Liver (tissue), 8 donors: ENCODE measurements at regions not wholly inside any gene's neighbourhood (a gene's known extent, or its start where the extent isn't known, plus 50 kb on each side); places are given as distances from the start of the nearest gene placed in this dataset.

ENCODE experiments used
- DNase-seq: peaks from one replicate; pipeline ENCODE4 v3.0.0-alpha.2; 2017; ENCODE audit warnings: low spot score
- H3K27ac ChIP-seq, 2 donors: one replicate each; pipeline ENCODE4 v1.7.0; 2013; ENCODE audit warnings: inconsistent platforms in 2 of 2, low read length in 2 of 2, control low read depth in 1 of 2, low read depth in 1 of 2, mild to moderate bottlenecking in 1 of 2
- H3K27me3 ChIP-seq, 4 donors: one replicate each; pipeline versions ENCODE4 v1.6.1 to v1.7.0; 2013; ENCODE audit warnings: low read length in 3 of 4, inconsistent platforms in 1 of 4, mild to moderate bottlenecking in 1 of 4, moderate library complexity in 1 of 4; ENCODE audit not compliant: control insufficient read depth in 4 of 4, insufficient read depth in 4 of 4
- H3K36me3 ChIP-seq, 4 donors: one replicate each; pipeline versions ENCODE4 v1.6.1 to v1.7.0; 2013; ENCODE audit warnings: low read length in 3 of 4, mild to moderate bottlenecking in 3 of 4, low read depth in 1 of 4, moderate library complexity in 1 of 4; ENCODE audit not compliant: control insufficient read depth in 4 of 4, insufficient read depth in 3 of 4
- H3K4me1 ChIP-seq, 4 donors: one replicate each; pipeline versions ENCODE4 v1.6.1 to v1.7.0; 2013; ENCODE audit warnings: low read length in 3 of 4, mild to moderate bottlenecking in 3 of 4, moderate library complexity in 1 of 4; ENCODE audit not compliant: control insufficient read depth in 4 of 4, insufficient read depth in 4 of 4
- H3K4me3 ChIP-seq, 3 donors: one replicate each; pipeline versions ENCODE4 v1.6.1 to v1.7.0; 2013; ENCODE audit warnings: low read length in 3 of 3, control low read depth in 1 of 3, low read depth in 1 of 3, mild to moderate bottlenecking in 1 of 3
- H3K9ac ChIP-seq, 2 donors: one replicate each; pipeline ENCODE4 v1.7.0; 2013; ENCODE audit warnings: low read length in 2 of 2, mild to moderate bottlenecking in 2 of 2, moderate library complexity in 2 of 2, control low read depth in 1 of 2, low read depth in 1 of 2
- H3K9me3 ChIP-seq, 4 donors: one replicate each; pipeline versions ENCODE4 v1.6.1 to v1.7.0; 2013; ENCODE audit warnings: low read length in 3 of 4; ENCODE audit not compliant: control insufficient read depth in 4 of 4
- EGR1 ChIP-seq, 2 donors: IDR thresholded peaks; 2 replicates each; pipeline ENCODE4 v1.6.1; 2016 to 2018; ENCODE audit warnings: antibody characterized with exemption in 2 of 2, low read depth in 2 of 2
- FOXA1 ChIP-seq: IDR thresholded peaks from 2 replicates; pipeline ENCODE4 v1.6.1; 2016; ENCODE audit warnings: antibody characterized with exemption
- FOXA2 ChIP-seq: IDR thresholded peaks from 2 replicates; pipeline ENCODE4 v1.6.1; 2016; ENCODE audit warnings: antibody characterized with exemption
- HNF4A ChIP-seq, 2 donors: conservative IDR thresholded peaks; 2 replicates each; pipeline ENCODE4 v1.6.1; 2016; ENCODE audit warnings: antibody characterized with exemption in 2 of 2, mild to moderate bottlenecking in 2 of 2
- HNF4G ChIP-seq: IDR thresholded peaks from 2 replicates; pipeline ENCODE4 v1.6.1; 2016; ENCODE audit warnings: antibody characterized with exemption
- JUND ChIP-seq, 2 donors: IDR thresholded peaks; 2 replicates each; pipeline ENCODE4 v1.6.1; 2016; ENCODE audit warnings: antibody characterized with exemption in 2 of 2
- NR2F2 ChIP-seq: IDR thresholded peaks from 2 replicates; pipeline ENCODE4 v1.6.1; 2016; ENCODE audit warnings: antibody characterized with exemption
- RAD21 ChIP-seq, 2 donors: IDR thresholded peaks; 2 replicates each; pipeline ENCODE4 v1.6.1; 2016; ENCODE audit warnings: antibody characterized with exemption in 2 of 2, mild to moderate bottlenecking in 2 of 2
- RXRA ChIP-seq, 2 donors: IDR thresholded peaks; 2 replicates each; pipeline ENCODE4 v1.6.1; 2017 to 2018; ENCODE audit warnings: antibody characterized with exemption in 2 of 2, mild to moderate bottlenecking in 1 of 2
- SP1 ChIP-seq: IDR thresholded peaks from 2 replicates; pipeline ENCODE4 v1.6.1; 2018; ENCODE audit warnings: antibody characterized with exemption, mild to moderate bottlenecking
- TAF1 ChIP-seq: conservative IDR thresholded peaks from 2 replicates; pipeline ENCODE4 v1.6.1; 2016; ENCODE audit warnings: antibody characterized with exemption, mild to moderate bottlenecking
- YY1 ChIP-seq: IDR thresholded peaks from 2 replicates; pipeline ENCODE4 v1.6.1; 2016; ENCODE audit warnings: antibody characterized with exemption, mild to moderate bottlenecking
- WGBS: extraction: QIAGEN DNeasy Blood & Tissue Kit; methylation state at CpG from one replicate; pipeline ENCODE4 v1.1.7; 2013; 5-methylcytosine and 5-hydroxymethylcytosine counted together
- TF ChIP-seq, protein P1 (sequence below): IDR thresholded peaks from 2 replicates; pipeline ENCODE4 v1.6.1; 2016; ENCODE audit warnings: antibody characterized with exemption
- TF ChIP-seq, protein P2 (sequence below): IDR thresholded peaks from 2 replicates; pipeline ENCODE4 v1.6.1; 2016; ENCODE audit warnings: antibody characterized with exemption
- TF ChIP-seq, protein P3 (sequence below): IDR thresholded peaks from 2 replicates; pipeline ENCODE4 v1.6.1; 2016; ENCODE audit warnings: antibody characterized with exemption
- TF ChIP-seq, protein P4 (sequence below): IDR thresholded peaks from 2 replicates; pipeline ENCODE4 v1.6.1; 2016; ENCODE audit warnings: antibody characterized with exemption, mild to moderate bottlenecking
- TF ChIP-seq, protein P5 (sequence below): fragments of 150-350 bp; IDR thresholded peaks from 2 replicates; pipeline ENCODE4 v1.5.1; 2017; ENCODE audit warnings: improper control_type of control experiment, low read depth, low read length; ENCODE audit not compliant: missing input control
- donor health status: healthy.
- donor health status: healthy.
- donor health status: healthy.
- donor health status: healthy.
- donor health status: healthy.

DNA sequence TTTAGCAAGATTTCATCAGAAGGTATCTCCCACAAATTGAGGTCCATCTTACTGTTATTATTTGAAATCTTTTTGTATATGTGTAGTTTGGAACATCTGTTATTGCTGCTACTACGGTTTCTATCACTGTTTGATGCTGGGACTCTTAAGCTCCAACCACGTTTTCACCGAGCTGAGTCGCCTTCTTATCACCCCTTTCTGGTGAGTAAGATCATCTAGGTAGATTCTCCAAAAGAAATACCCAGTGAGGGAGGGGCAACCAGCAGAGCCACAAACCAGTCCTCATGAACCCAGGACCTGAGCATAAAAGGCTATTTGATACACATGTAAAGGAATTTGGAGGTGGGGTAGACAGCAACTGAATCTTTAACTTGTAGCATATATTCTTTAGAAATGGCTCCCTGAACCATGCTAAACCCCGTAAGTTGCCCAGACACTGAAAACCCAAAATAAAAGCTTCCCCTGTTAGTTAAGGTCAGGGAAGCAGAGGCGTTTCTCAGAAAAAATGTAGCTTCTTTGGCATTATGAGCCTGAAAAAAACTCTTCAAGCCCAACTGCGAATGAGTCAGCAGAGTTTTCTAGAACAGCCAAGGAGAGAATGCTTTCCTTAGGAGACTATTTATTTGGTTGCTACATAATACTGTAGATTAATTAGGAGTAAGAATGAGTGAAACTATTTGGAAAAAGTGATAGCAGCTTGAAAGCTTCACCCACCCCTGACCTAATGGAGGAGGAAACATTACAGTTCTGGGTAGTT is 53.8 kb upstream of the ATXN3L start:
- WGBS, result 84% methylated on average over 7 of the region's 7 CpGs
- DNase-seq, result no peak
- Histone ChIP-seq H3K4me1 (peaks cover 0 to 4% (median 0%) of the 10 kb centered on the region in 4 donors), H3K27ac (no peak overlapping the region), H3K9ac (no peak overlapping the region), H3K9me3 (no peaks in the 10 kb centered on the region), H3K36me3 (no peaks in the 10 kb centered on the region), H3K4me3 (no peak overlapping the region), H3K27me3 (peaks cover 0 to 4% (median 0%) of the 10 kb centered on the region in 4 donors)
- TF ChIP-seq JUND (IDR thresholded peaks at IDR 0.05) (no peak), HNF4G (no peak), FOXA2 (no peak), TAF1 (no peak), NR2F2 (no peak), EGR1 (IDR thresholded peaks at IDR 0.05; ENCODE audit: low read depth in 2 of 2) (no peak), SP1 (no peak), YY1 (no peak), RXRA (IDR thresholded peaks at IDR 0.05) (no peak), HNF4A (conservative IDR thresholded peaks at IDR 0.05) (no peak), RAD21 (IDR thresholded peaks at IDR 0.05) (no peak)
- TF ChIP-seq, protein P1, sequence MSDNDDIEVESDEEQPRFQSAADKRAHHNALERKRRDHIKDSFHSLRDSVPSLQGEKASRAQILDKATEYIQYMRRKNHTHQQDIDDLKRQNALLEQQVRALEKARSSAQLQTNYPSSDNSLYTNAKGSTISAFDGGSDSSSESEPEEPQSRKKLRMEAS, result no peak
- TF ChIP-seq, protein P2, sequence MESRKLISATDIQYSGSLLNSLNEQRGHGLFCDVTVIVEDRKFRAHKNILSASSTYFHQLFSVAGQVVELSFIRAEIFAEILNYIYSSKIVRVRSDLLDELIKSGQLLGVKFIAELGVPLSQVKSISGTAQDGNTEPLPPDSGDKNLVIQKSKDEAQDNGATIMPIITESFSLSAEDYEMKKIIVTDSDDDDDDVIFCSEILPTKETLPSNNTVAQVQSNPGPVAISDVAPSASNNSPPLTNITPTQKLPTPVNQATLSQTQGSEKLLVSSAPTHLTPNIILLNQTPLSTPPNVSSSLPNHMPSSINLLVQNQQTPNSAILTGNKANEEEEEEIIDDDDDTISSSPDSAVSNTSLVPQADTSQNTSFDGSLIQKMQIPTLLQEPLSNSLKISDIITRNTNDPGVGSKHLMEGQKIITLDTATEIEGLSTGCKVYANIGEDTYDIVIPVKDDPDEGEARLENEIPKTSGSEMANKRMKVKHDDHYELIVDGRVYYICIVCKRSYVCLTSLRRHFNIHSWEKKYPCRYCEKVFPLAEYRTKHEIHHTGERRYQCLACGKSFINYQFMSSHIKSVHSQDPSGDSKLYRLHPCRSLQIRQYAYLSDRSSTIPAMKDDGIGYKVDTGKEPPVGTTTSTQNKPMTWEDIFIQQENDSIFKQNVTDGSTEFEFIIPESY, result no peak
- TF ChIP-seq, protein P3, sequence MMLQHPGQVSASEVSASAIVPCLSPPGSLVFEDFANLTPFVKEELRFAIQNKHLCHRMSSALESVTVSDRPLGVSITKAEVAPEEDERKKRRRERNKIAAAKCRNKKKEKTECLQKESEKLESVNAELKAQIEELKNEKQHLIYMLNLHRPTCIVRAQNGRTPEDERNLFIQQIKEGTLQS, result no peak
- TF ChIP-seq, protein P4, sequence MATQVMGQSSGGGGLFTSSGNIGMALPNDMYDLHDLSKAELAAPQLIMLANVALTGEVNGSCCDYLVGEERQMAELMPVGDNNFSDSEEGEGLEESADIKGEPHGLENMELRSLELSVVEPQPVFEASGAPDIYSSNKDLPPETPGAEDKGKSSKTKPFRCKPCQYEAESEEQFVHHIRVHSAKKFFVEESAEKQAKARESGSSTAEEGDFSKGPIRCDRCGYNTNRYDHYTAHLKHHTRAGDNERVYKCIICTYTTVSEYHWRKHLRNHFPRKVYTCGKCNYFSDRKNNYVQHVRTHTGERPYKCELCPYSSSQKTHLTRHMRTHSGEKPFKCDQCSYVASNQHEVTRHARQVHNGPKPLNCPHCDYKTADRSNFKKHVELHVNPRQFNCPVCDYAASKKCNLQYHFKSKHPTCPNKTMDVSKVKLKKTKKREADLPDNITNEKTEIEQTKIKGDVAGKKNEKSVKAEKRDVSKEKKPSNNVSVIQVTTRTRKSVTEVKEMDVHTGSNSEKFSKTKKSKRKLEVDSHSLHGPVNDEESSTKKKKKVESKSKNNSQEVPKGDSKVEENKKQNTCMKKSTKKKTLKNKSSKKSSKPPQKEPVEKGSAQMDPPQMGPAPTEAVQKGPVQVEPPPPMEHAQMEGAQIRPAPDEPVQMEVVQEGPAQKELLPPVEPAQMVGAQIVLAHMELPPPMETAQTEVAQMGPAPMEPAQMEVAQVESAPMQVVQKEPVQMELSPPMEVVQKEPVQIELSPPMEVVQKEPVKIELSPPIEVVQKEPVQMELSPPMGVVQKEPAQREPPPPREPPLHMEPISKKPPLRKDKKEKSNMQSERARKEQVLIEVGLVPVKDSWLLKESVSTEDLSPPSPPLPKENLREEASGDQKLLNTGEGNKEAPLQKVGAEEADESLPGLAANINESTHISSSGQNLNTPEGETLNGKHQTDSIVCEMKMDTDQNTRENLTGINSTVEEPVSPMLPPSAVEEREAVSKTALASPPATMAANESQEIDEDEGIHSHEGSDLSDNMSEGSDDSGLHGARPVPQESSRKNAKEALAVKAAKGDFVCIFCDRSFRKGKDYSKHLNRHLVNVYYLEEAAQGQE, result no peak

DNA sequence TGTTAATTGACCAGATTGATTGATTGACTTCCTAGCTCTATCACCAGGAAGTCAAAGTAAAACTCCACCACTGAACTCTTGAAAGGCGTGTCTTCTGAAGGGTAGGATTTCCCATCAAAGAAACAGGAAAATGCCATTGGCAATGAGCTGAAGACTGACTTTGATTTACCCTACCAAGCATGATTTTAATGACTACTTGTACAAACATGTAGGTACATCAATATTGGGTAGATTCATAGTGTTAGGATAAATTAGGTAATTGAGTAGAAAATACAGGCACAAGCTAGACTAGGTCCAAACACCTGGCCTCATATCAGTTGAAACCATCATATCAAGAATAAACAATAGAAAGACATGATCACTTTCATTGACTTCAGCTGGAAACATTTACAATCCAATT is 53.2 kb upstream of the ATXN3L start:
- Histone ChIP-seq H3K4me3 (no peak overlapping the region), H3K9ac (no peak overlapping the region), H3K4me1 (peaks cover 0 to 4% (median 0%) of the 10 kb centered on the region in 4 donors), H3K9me3 (no peaks in the 10 kb centered on the region), H3K27me3 (peaks cover 0 to 4% (median 0%) of the 10 kb centered on the region in 4 donors), H3K27ac (no peak overlapping the region), H3K36me3 (no peaks in the 10 kb centered on the region)
- no peak for DNase-seq
- WGBS, result 88% methylated on average over 1 of the region's 1 CpG
- TF ChIP-seq, protein P5, sequence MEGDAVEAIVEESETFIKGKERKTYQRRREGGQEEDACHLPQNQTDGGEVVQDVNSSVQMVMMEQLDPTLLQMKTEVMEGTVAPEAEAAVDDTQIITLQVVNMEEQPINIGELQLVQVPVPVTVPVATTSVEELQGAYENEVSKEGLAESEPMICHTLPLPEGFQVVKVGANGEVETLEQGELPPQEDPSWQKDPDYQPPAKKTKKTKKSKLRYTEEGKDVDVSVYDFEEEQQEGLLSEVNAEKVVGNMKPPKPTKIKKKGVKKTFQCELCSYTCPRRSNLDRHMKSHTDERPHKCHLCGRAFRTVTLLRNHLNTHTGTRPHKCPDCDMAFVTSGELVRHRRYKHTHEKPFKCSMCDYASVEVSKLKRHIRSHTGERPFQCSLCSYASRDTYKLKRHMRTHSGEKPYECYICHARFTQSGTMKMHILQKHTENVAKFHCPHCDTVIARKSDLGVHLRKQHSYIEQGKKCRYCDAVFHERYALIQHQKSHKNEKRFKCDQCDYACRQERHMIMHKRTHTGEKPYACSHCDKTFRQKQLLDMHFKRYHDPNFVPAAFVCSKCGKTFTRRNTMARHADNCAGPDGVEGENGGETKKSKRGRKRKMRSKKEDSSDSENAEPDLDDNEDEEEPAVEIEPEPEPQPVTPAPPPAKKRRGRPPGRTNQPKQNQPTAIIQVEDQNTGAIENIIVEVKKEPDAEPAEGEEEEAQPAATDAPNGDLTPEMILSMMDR, result no peak
- no peak for TF ChIP-seq RAD21 (IDR thresholded peaks at IDR 0.05)
- TF ChIP-seq TAF1, result no peak
- no peak for TF ChIP-seq HNF4A (conservative IDR thresholded peaks at IDR 0.05)
- no peak for TF ChIP-seq YY1
- no peak for TF ChIP-seq FOXA2
- TF ChIP-seq HNF4G, result no peak
- TF ChIP-seq, protein P3, result no peak
- TF ChIP-seq RXRA (IDR thresholded peaks at IDR 0.05), result no peak
- TF ChIP-seq, protein P2, result no peak
- no peak for TF ChIP-seq FOXA1
- TF ChIP-seq, protein P1, result no peak
